ENCODE measurements at regions not wholly inside any gene's neighbourhood (a gene's known extent, or its start where the extent isn't known, plus 50 kb on each side); places are given as distances from the start of the nearest gene placed in this dataset.

DNA sequence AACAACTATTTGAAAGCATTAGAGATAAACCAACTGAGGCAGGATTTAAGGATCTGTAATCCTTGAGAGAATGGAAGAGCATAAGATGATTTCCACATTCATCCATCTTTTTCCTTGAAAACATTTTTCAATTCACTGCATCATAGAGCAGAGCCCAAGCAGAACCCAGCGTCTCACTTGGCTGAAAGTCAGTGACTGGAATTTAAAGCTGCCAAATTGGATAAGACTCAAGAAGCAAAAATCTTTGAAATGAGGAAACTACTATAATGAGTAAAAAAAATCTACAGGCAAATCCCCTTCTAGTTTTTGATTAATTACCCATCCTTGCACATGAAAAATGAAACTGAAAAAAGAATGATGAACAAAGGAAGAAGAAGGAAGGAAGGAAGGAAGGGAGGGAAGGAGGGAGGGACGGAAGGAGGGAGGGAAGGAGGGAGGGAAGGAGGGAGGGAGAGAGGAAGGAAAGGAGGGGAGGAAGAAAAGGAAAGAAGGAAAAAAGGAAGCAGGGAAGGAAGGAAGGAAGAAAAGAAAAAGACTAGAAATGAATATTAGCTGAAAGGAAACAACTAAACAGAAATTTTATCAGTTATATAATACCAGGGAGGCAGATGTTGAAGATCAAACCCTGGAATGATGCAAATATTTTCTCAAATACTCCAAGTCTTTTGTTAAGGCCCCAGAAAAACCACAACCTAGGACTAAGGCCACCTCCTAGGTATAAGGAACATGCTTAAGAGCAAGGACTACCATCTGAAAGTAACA lies 336.3 kb upstream of the MAGI2 start:
- TF ChIP-seq, protein P1, sequence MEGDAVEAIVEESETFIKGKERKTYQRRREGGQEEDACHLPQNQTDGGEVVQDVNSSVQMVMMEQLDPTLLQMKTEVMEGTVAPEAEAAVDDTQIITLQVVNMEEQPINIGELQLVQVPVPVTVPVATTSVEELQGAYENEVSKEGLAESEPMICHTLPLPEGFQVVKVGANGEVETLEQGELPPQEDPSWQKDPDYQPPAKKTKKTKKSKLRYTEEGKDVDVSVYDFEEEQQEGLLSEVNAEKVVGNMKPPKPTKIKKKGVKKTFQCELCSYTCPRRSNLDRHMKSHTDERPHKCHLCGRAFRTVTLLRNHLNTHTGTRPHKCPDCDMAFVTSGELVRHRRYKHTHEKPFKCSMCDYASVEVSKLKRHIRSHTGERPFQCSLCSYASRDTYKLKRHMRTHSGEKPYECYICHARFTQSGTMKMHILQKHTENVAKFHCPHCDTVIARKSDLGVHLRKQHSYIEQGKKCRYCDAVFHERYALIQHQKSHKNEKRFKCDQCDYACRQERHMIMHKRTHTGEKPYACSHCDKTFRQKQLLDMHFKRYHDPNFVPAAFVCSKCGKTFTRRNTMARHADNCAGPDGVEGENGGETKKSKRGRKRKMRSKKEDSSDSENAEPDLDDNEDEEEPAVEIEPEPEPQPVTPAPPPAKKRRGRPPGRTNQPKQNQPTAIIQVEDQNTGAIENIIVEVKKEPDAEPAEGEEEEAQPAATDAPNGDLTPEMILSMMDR (IDR thresholded peaks at IDR 0.05; ENCODE audit: extremely low read depth, missing control alignments): no peak
- DNase-seq (ENCODE audit: low spot score): no peak

DNA sequence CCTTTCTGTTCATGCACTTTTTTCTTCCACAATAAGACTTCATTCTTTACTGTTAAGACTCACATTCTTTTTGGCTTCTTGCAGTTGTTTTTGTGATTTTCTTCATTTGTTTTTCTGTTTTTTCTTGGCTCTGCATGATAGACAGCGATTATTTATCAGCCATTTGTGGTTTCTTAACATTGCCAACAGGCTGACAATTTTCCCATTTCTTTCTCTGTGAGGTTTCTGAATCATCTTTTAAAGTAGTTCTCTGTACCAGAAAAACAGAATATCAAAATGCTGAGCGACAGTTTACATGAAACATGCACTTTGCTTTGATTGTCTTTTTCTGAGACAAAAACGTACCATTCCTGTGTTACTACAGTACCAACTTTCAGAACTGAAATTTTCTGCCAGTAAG lies 334.2 kb upstream of the MAGI2 start:
- no peak for DNase-seq (ENCODE audit: low spot score)
- TF ChIP-seq, protein P1 (IDR thresholded peaks at IDR 0.05; ENCODE audit: extremely low read depth, missing control alignments): no peak

DNA sequence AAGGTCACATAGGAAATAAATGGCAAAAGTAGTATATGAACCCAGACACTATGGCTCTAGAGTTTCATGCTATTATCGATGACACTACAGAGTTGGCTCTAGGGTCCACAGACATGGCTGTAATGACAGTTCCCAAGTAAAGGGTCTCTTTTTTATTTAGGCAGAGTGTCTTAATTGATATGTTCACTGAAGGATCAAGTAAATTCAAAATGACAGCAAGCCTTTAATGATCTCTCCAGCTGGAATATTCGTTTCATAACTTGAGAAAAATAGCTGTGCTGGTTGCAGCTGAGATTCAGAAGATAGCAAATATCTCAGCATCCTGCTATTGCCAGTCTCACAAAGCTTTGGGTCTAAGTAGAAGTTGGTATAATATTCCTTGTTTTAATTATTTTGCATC lies 333.6 kb upstream of the MAGI2 start:
- TF ChIP-seq, protein P1 (IDR thresholded peaks at IDR 0.05; ENCODE audit: extremely low read depth, missing control alignments): no peak
- no peak for DNase-seq (ENCODE audit: low spot score)

DNA sequence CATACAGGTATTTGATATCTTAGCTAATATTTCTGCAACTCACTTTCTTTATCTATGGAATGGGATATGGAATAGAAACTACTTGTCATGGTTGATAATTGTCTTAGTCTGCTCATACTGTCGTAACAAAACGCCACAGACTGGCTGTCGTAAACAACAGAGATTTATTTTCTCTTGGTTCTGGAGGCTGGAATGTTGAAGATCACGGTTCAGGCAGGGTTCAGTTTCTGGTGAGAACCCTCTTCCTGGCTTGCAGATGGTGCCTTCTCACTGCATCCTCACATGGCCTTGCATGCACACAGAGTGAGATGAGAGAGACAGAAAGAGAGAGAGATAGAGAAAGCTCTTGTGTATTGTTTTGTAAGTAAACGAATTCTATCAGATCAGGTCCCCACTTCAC lies 332.7 kb upstream of the MAGI2 start:
- DNase-seq (ENCODE audit: low spot score): no peak
- TF ChIP-seq, protein P1 (IDR thresholded peaks at IDR 0.05; ENCODE audit: extremely low read depth, missing control alignments): no peak

DNA sequence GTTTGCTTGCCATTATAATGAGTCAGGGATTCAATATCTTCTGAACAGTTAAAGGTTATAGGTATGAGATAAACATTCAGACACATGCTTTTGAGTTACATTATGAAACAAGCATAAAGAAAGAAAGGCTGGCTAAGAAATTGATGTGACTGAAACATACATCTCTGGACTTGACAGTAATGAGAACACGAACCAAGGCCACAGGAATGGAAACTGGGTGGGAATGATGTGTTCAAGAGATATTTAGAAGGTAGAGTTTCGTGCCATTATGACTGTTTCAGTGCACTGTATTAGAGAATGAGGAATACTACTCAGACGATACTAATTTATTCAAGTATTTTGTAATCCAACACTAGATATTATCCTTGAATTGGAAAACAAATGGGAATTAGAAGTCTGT lies 332.1 kb upstream of the MAGI2 start:
- no peak for DNase-seq (ENCODE audit: low spot score)
- TF ChIP-seq, protein P1 (IDR thresholded peaks at IDR 0.05; ENCODE audit: extremely low read depth, missing control alignments): no peak

DNA sequence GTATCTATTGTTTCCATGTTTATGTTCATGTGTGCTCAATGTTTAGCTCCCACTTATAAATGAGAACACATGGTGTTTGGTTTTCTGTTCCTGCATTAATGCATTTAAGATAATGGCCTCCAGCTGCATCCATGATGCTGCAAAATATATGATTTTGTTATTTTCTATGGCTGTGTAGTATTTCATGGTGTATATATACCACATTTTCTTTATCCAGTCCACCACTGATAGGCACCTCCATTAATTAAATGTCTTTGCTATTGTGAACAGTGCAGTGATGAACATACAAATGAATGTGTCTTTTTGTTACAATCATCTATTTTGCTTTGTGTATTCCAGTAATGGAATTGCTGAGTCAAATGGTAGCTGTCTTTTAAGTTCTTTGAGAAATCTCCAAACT lies 329.4 kb upstream of the MAGI2 start:
- TF ChIP-seq, protein P1 (IDR thresholded peaks at IDR 0.05; ENCODE audit: extremely low read depth, missing control alignments): no peak
- no peak for DNase-seq (ENCODE audit: low spot score)

DNA sequence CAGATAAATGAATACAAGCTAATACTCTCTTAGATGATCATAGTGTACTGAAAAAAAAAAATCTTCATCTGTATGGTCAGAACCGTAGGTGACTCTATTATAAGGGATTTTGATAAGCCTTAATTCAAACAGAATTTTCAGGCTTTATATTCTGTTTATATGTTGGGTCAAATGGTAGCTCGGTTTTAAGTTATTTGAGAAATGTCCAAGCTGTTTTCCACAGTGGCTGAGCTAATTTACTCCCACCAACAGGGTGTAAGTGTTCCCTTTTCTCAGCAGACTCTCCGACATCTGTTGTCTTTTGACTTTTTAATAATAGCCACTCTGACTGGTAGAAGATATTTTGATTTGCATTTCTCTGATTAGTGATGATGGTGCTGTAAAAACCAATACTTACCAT lies 328.8 kb upstream of the MAGI2 start:
- TF ChIP-seq, protein P1 (IDR thresholded peaks at IDR 0.05; ENCODE audit: extremely low read depth, missing control alignments): no peak
- DNase-seq (ENCODE audit: low spot score): no peak

Measured in GM20000 (cell line).